ENCODE measurements at regions not wholly inside any gene's neighbourhood (a gene's known extent, or its start where the extent isn't known, plus 50 kb on each side); places are given as distances from the start of the nearest gene placed in this dataset.

GRCh38 chr6:90860822-90861601, 274.1 kb upstream of the MAP3K7 start:
- DNase-seq (ENCODE audit: low spot score in 2 of 2, unreplicated experiment in 2 of 2), result no peak
- no peak for TF ChIP-seq CTCF (IDR thresholded peaks at IDR 0.05; ENCODE audit: unreplicated experiment)
- peaks cover 28% of the 10 kb centered on the region for H3K27me3 Mint-ChIP-seq (ENCODE audit: low read depth)
- no peaks in the 10 kb centered on the region for H3K36me3 Mint-ChIP-seq
- H3K4me1 Mint-ChIP-seq, result no peaks in the 10 kb centered on the region
- H3K9me3 Mint-ChIP-seq, result no peaks in the 10 kb centered on the region
- no peak overlapping the region for H3K27ac Mint-ChIP-seq
- no peak overlapping the region for H3K4me3 Mint-ChIP-seq

DNA sequence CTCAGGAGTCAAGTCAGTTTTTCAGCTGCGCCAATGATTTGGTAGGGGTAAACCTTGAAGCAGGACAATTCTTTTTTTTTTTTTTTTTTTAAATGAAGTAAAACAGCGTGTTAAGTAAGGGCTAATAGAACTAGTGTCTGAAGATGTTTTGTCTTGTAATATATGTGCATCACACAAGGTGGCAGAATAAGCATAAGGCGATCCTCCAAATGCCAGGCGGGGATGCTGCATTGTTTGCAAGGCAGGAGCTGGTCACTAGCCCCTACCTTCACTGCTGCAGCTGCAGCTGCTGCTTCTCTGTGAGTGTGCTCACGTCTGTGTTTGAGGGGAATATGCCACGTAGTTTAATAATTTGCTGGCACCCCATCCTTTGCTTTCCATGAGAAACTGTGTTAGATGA, 272.7 kb upstream of the MAP3K7 start:
- Mint-ChIP-seq H3K36me3 (no peaks in the 10 kb centered on the region), H3K9me3 (no peaks in the 10 kb centered on the region), H3K4me1 (no peaks in the 10 kb centered on the region), H3K27me3 (ENCODE audit: low read depth) (peaks cover 37% of the 10 kb centered on the region), H3K27ac (no peak overlapping the region), H3K4me3 (no peak overlapping the region)
- no peak for DNase-seq (ENCODE audit: low spot score in 2 of 2, unreplicated experiment in 2 of 2)
- no peak for TF ChIP-seq CTCF (IDR thresholded peaks at IDR 0.05; ENCODE audit: unreplicated experiment)

- H3K4me1 Mint-ChIP-seq, result no peaks in the 10 kb centered on the region
- peaks cover 42% of the 10 kb centered on the region for H3K27me3 Mint-ChIP-seq (ENCODE audit: low read depth)
- H3K9me3 Mint-ChIP-seq, result no peaks in the 10 kb centered on the region
- no peak for TF ChIP-seq CTCF (IDR thresholded peaks at IDR 0.05; ENCODE audit: unreplicated experiment)
- H3K27ac Mint-ChIP-seq, result no peak overlapping the region
- H3K36me3 Mint-ChIP-seq, result no peaks in the 10 kb centered on the region
- no peak overlapping the region for H3K4me3 Mint-ChIP-seq
- no peak for DNase-seq (ENCODE audit: low spot score in 2 of 2, unreplicated experiment in 2 of 2)
Measured at GRCh38 chr6:90859056-90859455, 272.2 kb upstream of the MAP3K7 start.

DNA sequence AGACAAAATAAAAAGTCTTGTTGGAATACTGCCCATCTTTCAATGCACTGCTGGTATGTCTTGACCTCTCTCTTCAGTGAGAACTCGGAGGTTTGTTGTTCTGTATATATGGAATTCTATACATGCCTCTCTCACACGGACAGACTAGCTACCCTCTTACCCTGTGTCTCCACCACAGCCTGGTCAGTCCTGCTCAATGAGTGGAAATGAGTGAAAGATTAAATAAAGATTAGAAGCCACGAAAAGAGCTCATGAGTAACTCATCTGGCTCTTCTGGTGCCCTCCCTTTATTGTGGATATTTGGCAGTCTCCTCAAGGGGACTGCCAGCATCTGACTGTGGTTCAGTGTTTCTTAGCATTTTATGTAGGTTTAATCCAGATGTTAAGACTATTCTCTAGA, 262.8 kb upstream of the MAP3K7 start:
- peaks cover 2% of the 10 kb centered on the region for H3K4me1 Mint-ChIP-seq
- H3K4me3 Mint-ChIP-seq, result no peak overlapping the region
- no peaks in the 10 kb centered on the region for H3K9me3 Mint-ChIP-seq
- no peak overlapping the region for H3K27ac Mint-ChIP-seq
- no peak for DNase-seq (ENCODE audit: low spot score in 2 of 2, unreplicated experiment in 2 of 2)
- TF ChIP-seq CTCF (IDR thresholded peaks at IDR 0.05; ENCODE audit: unreplicated experiment), result no peak
- H3K36me3 Mint-ChIP-seq, result no peaks in the 10 kb centered on the region
- peaks cover 36% of the 10 kb centered on the region for H3K27me3 Mint-ChIP-seq (ENCODE audit: low read depth)

DNA sequence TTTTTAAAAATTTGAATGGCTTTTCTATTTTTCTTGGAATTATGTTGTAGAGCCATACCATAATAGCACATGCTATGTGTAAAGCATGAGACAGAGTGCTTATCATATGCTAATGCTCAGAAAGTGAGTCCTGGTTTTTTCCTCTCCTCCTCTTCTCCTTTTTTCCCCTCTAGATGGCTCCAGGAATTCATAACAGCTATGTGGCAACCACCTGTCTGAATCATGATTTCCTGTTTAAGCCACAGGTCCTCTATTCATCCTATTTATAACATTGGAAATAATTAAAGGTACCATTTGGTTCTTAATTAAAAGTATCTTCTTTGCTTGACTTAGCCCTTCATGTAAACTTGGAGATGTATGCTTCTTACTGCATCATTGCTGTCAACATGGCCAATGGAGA, 260.0 kb upstream of the MAP3K7 start:
- H3K27ac Mint-ChIP-seq, result no peak overlapping the region
- H3K9me3 Mint-ChIP-seq, result no peaks in the 10 kb centered on the region
- H3K4me3 Mint-ChIP-seq, result no peak overlapping the region
- no peak for TF ChIP-seq CTCF (IDR thresholded peaks at IDR 0.05; ENCODE audit: unreplicated experiment)
- no peaks in the 10 kb centered on the region for H3K36me3 Mint-ChIP-seq
- DNase-seq (ENCODE audit: low spot score in 2 of 2, unreplicated experiment in 2 of 2), result no peak
- peaks cover 23% of the 10 kb centered on the region for H3K27me3 Mint-ChIP-seq (ENCODE audit: low read depth)
- peaks cover 2% of the 10 kb centered on the region for H3K4me1 Mint-ChIP-seq
